ENCODE measurements at regions not wholly inside any gene's neighbourhood (a gene's known extent, or its start where the extent isn't known, plus 50 kb on each side); places are given as distances from the start of the nearest gene placed in this dataset.

- no peak for DNase-seq (ENCODE audit: extremely low read depth, low read depth)
Measured at GRCh38 chrX:39850209-39850608, 247.5 kb downstream of the BCOR start.

DNA sequence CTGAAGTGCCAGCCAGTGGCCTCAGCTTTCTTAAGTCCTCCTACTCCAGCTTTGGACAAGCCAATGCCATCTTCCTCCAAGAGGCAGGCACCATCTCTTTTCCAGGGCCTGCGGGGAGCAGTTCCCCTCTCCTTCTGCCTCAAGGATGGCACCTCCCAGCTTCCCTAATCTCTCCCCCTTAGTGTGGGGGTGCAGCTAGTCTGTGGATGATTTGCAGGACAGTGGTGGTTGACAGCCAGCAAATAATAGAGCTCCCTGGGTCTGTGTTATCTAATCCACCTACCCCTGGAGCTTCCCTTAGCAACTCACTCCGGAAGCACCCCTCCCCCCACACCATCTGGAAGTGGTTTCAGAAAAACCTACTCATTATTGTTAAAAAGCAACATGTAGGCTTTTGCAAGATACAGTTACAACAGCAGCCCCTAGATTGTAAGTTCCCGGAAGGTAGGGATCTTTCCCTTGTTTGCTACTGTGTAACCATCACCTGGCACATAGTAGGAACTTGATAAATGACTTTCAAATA is 247.1 kb downstream of the BCOR start:
- DNase-seq (ENCODE audit: extremely low read depth, low read depth): no peak

- no peak for DNase-seq (ENCODE audit: extremely low read depth, low read depth)
Measured at GRCh38 chrX:39851745-39852455, 245.9 kb downstream of the BCOR start.

- no peak for DNase-seq (ENCODE audit: extremely low read depth, low read depth)
Measured at GRCh38 chrX:39852491-39852890, 245.3 kb downstream of the BCOR start.

- no peak for DNase-seq (ENCODE audit: extremely low read depth, low read depth)
Measured at GRCh38 chrX:39853417-39854030, 244.2 kb downstream of the BCOR start.

GRCh38 chrX:39854772-39855747 is 242.7 kb downstream of the BCOR start:
- DNase-seq (ENCODE audit: extremely low read depth, low read depth): no peak

DNA sequence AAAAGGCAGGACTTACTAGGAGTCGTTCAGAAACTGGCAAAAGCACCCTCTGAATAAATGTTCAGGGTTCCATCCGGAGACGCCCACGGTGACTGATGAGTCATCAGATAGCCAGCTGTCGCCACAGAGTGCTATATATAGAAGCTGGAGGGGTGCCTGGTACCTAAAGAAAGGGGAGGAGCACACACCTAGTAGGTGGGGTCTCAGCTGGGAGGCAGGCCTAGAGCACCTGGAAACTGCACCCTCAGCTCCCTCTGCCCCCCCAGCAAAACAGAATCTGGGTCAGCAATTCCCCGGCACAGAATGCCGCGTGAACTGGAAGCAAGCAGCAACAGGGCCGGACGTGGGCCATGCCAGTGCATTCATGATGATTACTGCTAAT is 242.0 kb downstream of the BCOR start:
- DNase-seq (ENCODE audit: extremely low read depth, low read depth): no peak

DNA sequence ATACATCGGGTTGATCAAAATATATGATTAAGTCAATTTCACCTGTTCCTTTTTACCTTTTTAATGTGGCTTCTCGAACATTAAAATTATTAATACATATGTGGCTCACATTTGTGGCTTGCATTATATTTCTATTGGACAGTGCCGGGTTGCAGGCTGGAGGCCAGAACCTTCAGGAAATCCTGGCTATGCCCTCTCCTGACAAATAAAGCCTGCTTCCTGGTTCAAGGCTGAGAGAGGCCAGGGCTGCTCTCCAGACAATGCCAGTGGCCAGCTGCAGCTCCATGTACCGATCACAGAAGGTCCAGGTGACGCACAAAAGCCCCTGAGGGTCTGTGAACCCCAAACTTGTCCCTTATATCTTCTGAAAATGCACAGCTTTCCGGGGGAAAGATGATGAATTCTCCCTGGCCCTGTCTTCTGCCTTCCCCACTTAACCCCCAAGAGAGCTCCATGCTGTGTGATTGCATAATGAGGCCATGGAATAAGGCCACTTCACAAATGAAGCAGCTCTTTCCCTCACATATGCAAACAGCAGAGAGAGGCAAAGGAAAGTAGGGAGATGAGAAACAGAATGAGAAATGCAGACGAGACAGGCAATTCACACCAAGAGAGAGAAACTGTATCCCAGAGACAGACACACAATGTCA is 241.2 kb downstream of the BCOR start:
- DNase-seq (ENCODE audit: extremely low read depth, low read depth): no peak

DNA sequence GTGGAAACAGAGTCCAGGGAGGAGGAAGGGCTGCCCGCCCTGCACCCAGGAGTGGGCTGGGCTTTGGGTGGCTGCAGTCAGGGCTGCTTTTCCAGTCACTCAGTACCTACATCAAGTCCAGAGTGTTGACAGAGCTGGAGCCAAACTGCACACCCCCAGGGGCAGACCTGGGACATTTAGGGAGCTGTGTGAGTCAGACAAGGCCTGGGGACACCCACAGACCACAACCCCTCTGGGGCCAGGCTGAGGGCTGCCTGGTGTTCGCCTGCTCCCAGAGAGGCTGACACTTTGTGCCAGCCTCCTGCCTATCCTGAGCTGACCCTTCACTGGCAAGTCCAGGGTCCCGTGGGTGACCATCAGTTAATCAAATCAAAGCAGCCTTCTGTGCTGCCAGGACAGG is 240.0 kb downstream of the BCOR start:
- no peak for DNase-seq (ENCODE audit: extremely low read depth, low read depth)

DNA sequence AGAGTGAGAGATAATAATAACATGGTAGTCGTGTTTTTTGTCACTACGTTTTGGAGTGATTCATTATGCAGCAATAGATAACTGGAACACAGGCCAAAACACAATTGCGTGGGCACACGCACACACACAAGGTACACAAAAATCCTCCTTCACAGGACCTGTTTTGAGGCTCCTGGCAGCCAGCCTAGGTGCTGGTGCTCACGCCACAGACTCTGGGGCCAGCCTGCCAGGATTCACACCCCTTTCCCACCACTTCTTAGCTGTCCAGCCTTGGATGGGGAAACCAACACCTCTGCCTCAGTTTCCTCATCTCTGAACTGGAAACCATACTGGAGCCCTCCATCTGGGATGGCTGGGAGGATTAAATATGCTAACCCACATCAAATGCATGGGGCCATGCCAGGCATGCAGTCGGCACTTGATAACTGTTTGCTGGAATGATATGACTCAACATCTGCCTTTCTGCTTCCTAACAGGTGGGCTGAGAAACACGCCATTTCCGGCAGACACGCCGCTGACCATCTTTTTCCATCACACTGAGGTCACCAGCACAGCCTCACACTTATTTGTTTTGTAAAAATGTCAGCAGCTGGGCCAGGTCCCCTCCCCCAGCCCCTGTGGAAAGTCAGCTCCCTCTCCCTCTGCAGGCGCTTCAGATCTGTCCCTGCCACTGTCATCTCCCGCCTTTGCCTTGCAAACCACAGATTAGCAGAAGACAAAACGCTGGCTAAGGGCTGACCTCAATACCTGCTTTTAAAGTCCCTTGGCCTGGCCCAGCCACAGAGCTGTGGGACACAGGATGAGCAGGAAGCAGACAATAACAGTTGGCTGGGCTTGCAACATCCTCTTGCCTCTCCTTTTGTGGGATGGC is 237.5 kb downstream of the BCOR start:
- DNase-seq (ENCODE audit: extremely low read depth, low read depth): no peak

DNA sequence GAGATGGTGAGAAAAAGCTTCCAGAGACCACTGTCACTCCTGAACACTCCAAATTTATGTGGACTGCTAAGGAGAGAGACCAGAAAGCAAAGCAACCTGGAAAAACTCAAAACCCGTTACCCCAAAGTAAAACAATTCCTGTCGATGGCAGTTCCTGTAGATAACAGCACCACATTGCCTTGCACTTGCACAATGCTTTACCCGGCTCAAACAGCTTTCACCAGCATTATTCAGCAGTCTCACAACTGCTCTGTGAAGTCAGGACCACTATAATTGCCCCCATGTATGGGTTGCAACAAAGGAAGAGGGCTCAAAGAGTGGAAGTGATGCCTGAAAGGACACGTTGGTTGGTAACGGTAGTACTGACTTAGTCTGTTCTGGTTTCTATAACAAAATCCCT is 234.8 kb downstream of the BCOR start:
- no peak for DNase-seq (ENCODE audit: extremely low read depth, low read depth)

- no peak for DNase-seq (ENCODE audit: extremely low read depth, low read depth)
Measured at GRCh38 chrX:39866229-39866628, 231.5 kb downstream of the BCOR start.

- no peak for DNase-seq (ENCODE audit: extremely low read depth, low read depth)
Measured at GRCh38 chrX:39869846-39870601, 227.7 kb downstream of the BCOR start.

DNA sequence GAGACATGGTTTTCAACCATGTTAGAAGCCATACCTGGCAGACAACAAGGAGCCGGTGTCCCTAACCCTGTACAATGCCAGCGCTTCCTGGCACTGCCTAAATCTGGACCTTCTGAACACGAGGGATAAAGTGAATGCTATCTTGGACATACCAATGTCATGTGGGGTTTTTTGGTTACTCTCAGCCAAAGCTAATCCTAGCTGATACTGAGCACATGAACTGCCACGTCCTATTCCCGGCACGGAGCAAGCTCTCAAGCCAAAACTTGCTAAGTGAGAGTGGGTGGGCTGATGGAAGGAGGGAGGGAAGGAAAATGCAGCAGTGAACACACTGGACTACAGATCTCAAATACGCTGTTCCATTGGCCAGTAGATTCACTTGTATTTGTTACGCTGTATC is 226.1 kb downstream of the BCOR start:
- no peak for DNase-seq (ENCODE audit: extremely low read depth, low read depth)

DNA sequence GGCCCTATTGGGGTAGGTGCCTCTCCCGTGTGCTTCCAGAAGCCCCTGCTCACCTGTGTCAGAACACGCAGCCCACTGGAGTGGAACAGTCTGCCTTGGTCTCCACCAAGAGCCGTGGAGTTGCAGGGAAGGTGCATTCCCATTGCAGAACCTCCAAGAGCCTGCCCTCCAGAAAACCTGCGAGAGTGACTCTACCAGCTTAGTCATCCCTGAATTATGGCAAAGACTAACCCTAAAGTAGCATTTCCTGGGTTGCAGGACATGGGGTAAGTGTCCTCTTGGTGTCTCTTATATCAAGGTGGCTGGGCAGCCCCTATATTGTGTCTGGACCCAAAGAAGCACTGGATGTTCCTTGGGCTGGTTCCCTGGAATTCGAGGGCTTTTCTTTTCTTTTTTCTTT is 224.6 kb downstream of the BCOR start:
- no peak for DNase-seq (ENCODE audit: extremely low read depth, low read depth)

- DNase-seq (ENCODE audit: extremely low read depth, low read depth): no peak
Measured at GRCh38 chrX:39874202-39874816, 223.4 kb downstream of the BCOR start.

DNA sequence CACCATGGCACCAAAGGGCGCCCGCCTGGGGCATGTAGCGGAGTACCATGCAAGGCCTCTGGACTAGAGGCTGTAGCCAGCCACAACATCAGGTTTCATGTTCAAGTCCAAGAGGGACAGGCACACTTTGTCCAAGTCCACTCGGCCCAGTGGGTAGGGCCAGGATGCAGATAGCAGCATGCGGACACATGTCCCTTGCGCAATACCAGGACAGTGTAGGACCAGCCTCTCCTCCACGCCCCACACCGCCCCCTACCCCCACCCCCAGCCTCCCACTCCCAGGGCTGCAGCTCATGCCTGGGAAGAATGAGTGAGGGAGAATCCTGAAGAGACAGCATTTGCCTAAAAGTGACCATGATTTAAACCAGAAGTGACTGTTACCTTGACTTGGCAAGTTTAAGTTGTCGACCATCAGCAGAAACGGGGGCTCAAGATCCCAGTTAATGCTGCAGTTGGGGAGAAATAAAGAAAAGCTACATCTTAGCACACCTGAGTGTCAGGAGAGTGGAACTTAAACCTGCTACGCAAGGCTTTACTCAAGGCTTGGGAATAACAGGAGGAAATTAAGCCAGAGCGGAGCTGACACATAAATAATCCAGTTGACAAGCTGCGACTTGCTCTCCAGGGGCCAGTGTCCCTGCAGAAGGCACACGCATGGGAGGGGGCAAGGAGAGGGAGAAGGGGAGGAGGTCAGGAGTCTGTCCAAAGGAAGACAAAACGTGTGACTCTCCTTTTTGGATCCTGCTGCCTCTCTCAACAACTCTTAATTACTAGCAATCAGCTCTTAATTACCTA is 221.7 kb downstream of the BCOR start:
- no peak for DNase-seq (ENCODE audit: extremely low read depth, low read depth)

DNA sequence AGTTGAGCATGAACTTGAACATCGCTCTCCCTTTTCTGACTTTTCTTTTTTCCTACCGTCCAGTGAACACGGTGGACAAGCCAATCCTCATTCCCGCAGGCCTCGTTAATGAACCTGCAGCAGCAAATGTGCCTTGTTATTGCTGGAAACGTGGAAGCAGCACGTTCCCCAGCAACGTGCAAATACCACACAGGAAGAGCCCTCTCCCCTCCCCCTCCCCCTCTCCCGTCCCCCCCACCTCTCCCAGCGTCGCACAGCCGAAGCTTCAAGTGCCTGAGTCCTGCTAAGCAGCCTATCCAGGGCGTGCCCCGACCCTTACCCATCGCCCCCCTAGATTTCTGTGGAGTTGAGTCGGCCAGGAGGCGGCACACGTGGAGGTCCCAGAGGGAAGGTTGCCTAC is 219.9 kb downstream of the BCOR start:
- DNase-seq (ENCODE audit: extremely low read depth, low read depth): no peak

All from NCI-H460 (cell line).